ENCODE measurements at regions not wholly inside any gene's neighbourhood (a gene's known extent, or its start where the extent isn't known, plus 50 kb on each side); places are given as distances from the start of the nearest gene placed in this dataset.

- Histone ChIP-seq H3K4me3 (ENCODE audit: low read depth, low read length) (no peak overlapping the region), H3K36me3 (replicated peaks) (no peaks in the 10 kb centered on the region), H3K27ac (no peak overlapping the region), H3K27me3 (replicated peaks) (no peaks in the 10 kb centered on the region)
- no peak for DNase-seq
- no peak for TF ChIP-seq CTCF (IDR thresholded peaks at IDR 0.05; ENCODE audit: low read depth, low read length, missing control alignments)
- in situ Hi-C loops (cut with HindIII; ENCODE audit: low pct_ligation_motif_present, low sequenced_read_pairs): no loop called here
Observed at GRCh38 chr16:50956637-50957036, 194.4 kb downstream of the SALL1 start.

- no peak overlapping the region for H3K4me3 ChIP-seq (ENCODE audit: low read depth, low read length)
- in situ Hi-C loops (cut with HindIII; ENCODE audit: low pct_ligation_motif_present, low sequenced_read_pairs): no loop called here
- no peak for TF ChIP-seq CTCF (IDR thresholded peaks at IDR 0.05; ENCODE audit: low read depth, low read length, missing control alignments)
- no peaks in the 10 kb centered on the region for H3K36me3 ChIP-seq (replicated peaks)
- no peak overlapping the region for H3K27ac ChIP-seq
- H3K27me3 ChIP-seq (replicated peaks): no peaks in the 10 kb centered on the region
- DNase-seq: no peak
Observed at GRCh38 chr16:50955311-50955710, 195.8 kb downstream of the SALL1 start.

GRCh38 chr16:50954469-50954868, 196.6 kb downstream of the SALL1 start:
- no peaks in the 10 kb centered on the region for H3K27me3 ChIP-seq (replicated peaks)
- no peaks in the 10 kb centered on the region for H3K36me3 ChIP-seq (replicated peaks)
- H3K27ac ChIP-seq: no peak overlapping the region
- DNase-seq: no peak
- no peak for TF ChIP-seq CTCF (IDR thresholded peaks at IDR 0.05; ENCODE audit: low read depth, low read length, missing control alignments)
- in situ Hi-C loops (cut with HindIII; ENCODE audit: low pct_ligation_motif_present, low sequenced_read_pairs): no loop called here
- H3K4me3 ChIP-seq (ENCODE audit: low read depth, low read length): no peak overlapping the region

- Histone ChIP-seq H3K4me3 (ENCODE audit: low read depth, low read length) (no peak overlapping the region), H3K27me3 (replicated peaks) (no peaks in the 10 kb centered on the region), H3K36me3 (replicated peaks) (no peaks in the 10 kb centered on the region), H3K27ac (no peak overlapping the region)
- DNase-seq: no peak
- in situ Hi-C loops (cut with HindIII; ENCODE audit: low pct_ligation_motif_present, low sequenced_read_pairs): no loop called here
- TF ChIP-seq CTCF (IDR thresholded peaks at IDR 0.05; ENCODE audit: low read depth, low read length, missing control alignments): no peak
Observed at GRCh38 chr16:50953290-50953689, 197.8 kb downstream of the SALL1 start.

GRCh38 chr16:50950955-50951354, 200.1 kb downstream of the SALL1 start:
- Histone ChIP-seq H3K27me3 (replicated peaks) (no peaks in the 10 kb centered on the region), H3K36me3 (replicated peaks) (no peaks in the 10 kb centered on the region), H3K4me3 (ENCODE audit: low read depth, low read length) (no peak overlapping the region), H3K27ac (no peak overlapping the region)
- in situ Hi-C loops (cut with HindIII; ENCODE audit: low pct_ligation_motif_present, low sequenced_read_pairs): no loop called here
- no peak for TF ChIP-seq CTCF (IDR thresholded peaks at IDR 0.05; ENCODE audit: low read depth, low read length, missing control alignments)
- DNase-seq: no peak

- Histone ChIP-seq H3K36me3 (replicated peaks) (no peaks in the 10 kb centered on the region), H3K27me3 (replicated peaks) (no peaks in the 10 kb centered on the region), H3K27ac (no peak overlapping the region), H3K4me3 (ENCODE audit: low read depth, low read length) (no peak overlapping the region)
- TF ChIP-seq CTCF (IDR thresholded peaks at IDR 0.05; ENCODE audit: low read depth, low read length, missing control alignments): no peak
- in situ Hi-C loops (cut with HindIII; ENCODE audit: low pct_ligation_motif_present, low sequenced_read_pairs): no loop called here
- no peak for DNase-seq
Observed at GRCh38 chr16:50948268-50948930, 202.7 kb downstream of the SALL1 start.

All from brain microvascular endothelial cell (primary cell).